Lung microvascular endothelial cell (primary cell): ENCODE measurements at regions not wholly inside any gene's neighbourhood (a gene's known extent, or its start where the extent isn't known, plus 50 kb on each side); places are given as distances from the start of the nearest gene placed in this dataset.

Source experiments
- DNase-seq, 2 donors: peaks; one replicate each; pipeline versions ENCODE4 v3.0.0 to v3.0.0-alpha.2; 2010; ENCODE audit warnings: low read depth in 2 of 2

DNA sequence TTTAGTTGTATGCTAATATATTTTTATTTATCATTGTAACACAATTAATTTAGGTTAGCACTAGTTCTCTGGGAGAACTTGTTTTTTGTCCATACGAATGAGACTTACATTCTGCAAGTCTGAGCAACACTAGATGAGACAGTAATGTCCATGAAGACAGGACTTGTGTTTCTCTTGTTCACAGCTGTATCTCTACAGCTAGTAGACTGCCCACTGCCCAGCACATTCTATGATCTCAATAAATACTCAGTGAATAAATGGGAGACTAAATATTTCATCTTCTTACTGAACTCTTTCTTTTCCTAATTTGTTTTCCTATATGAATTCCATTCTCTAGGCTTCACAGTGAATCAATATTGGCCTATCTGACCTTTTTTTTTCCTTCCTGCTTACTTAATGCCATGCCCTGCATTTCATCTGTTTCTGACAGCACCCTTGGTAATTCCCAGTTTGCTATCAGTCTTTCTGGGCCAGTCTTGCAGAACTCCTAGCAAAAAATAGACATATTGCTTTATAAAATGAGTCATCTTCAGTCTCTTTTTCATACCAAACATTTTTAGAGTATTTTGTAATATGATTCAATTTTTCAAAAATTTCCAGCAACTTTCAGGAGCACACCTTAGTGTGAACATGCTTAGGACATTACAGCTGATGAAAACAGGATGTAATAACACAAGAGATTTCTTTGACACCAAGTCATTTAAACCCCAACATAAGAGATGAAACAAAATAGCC lies 185.5 kb upstream of the ATP2B1 start:
- peak in 1 of 2 donors; percentile 3 for DNase-seq

DNA sequence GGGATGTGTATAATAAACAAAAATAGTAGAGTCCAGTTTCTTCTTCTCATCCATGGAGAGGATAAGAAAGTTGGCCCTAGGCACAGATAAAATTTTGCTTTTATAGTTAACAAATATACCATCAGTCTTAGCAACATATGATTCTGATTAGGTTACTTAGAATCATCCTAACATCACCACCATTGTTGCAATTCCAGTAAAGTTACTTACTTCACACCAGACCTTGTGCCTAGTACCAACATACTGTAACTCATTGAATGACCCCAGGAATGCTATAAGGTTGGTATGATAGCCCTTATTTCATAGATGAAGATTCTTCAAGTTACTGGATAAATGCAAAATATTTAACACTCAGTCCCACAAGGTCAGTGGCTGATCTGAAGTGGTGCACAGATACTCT lies 183.8 kb upstream of the ATP2B1 start:
- no peak for DNase-seq

GRCh38 chr12:89891933-89892332 lies 183.3 kb upstream of the ATP2B1 start:
- no peak for DNase-seq

DNA sequence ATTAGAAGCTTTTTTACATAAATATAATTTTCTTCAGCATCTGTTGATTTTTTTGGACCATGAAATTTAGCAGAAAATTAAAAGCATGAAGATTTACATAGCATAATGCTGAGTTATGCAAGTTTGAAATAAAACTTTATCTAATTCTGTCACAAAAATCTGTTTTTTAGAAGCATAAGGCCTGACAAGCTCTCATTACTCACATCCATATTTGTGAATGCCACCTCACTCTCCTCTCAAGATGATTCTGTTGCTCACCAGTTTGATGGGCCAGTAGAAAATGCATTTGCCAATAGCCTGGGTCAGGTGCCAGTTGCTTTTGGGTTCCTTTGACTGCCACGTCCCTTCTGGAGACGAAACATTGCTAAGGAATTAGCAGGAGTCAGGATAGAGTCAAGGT lies 181.5 kb upstream of the ATP2B1 start:
- no peak for DNase-seq

GRCh38 chr12:89889062-89889461 lies 180.4 kb upstream of the ATP2B1 start:
- no peak for DNase-seq

- DNase-seq: no peak
Measured at GRCh38 chr12:89884952-89885351, 176.3 kb upstream of the ATP2B1 start.

DNA sequence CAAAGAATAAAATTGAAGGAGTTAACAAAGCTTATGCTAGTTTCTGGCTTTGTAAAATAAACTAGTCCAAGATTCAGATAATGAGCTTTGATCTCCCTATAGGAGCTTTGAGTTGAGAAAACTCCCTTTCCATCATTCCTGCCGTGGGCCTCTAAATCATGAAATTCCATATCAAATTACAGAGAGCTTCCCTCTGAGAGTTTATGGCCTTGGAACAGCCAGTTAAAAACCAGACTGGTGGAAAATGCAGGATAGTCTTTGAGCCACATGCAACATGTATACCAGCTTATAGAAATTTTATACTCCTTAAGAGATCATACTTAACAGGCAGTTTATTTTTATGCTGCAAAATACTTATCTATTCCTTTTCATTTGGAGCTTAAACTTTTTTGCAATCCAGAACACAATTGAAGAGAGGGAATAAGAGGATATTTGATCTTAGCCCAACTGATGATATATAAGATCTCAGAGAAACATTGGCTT lies 175.8 kb upstream of the ATP2B1 start:
- no peak for DNase-seq

DNA sequence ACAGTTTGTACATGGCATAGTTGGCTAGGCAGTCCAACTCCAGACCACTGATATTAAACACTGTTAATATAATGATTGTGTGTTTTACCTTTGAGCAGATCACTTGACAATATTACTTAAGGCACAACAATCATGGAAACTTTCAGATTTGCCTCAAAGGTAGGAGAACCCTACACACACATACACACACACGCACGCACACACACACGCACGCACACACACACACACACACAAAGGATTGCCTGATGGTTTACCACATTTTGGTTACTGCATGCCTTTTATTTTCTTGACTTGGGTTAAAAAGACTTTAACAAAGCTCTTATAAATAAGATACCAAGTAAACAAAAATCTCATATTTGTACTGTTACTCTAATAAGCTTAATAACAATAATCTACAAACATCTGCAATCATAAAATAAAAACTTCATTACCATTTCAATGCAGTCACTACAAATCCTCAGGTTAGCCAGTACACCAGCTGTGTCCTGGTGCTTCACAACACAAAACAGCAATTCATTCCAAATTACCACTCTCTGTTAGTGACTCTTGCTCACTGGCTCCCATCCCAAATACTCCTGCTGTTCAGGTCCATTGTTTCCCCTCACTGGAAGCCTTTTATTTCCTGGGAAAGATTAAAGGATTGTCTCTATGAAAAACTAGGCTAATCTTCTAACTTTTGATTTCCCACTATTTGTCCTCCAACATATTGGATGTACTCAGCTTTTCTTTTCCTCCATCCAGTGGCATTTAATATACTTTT lies 175.2 kb upstream of the ATP2B1 start:
- DNase-seq: peak; percentile 33 to 67

DNA sequence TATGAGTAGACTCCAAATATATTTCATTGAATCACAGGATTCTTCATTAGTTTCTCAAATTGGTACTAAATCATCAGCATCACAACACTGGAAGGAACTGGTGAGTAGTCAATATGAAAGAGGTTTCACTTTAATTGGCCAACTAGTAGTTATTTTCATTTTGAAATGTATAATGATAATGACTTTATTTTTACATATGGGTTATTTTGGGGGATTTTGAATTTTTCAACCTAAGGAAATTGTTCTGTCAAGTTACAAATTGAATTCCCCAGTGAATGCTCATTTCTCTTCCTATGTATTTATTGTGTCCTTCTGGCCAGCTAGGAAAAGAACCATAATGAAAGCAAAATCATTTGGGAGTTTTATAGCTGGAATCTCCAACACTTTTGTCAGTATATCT lies 174.2 kb upstream of the ATP2B1 start:
- DNase-seq: no peak

GRCh38 chr12:89882050-89882449 lies 173.4 kb upstream of the ATP2B1 start:
- no peak for DNase-seq

DNA sequence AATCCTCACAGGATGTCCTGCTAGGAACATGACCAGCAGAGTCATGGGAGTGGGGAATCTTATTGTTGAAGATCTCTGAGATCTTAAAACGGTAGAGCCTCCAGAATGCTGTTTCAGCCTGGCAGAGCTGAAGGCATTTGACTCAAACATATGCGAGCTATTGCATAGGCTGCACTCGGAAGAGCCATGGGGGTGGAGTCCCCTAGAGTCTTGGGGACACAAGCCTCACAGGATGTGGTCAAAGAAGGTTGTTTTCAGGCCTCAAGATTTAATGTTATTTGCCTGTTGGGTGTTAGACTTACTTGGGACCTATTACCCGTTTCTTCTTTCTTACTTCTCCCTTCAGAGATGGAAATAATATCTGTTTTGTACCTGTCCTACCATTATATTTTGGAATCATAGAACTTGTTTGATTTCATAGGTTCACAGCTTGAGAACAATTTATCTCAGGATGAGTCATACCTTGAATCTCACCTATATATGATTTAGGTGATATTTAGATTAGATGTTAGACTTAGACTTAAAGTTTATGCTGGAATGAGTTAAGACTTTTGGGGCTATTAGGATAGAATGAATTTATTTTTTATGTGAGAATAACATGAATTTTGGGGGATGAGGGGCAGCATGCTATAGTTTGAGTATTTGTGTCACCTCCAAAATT lies 172.2 kb upstream of the ATP2B1 start:
- no peak for DNase-seq

GRCh38 chr12:89879766-89880165 lies 171.1 kb upstream of the ATP2B1 start:
- no peak for DNase-seq

- no peak for DNase-seq
Measured at GRCh38 chr12:89878950-89879349, 170.3 kb upstream of the ATP2B1 start.

- no peak for DNase-seq
Measured at GRCh38 chr12:89878327-89878726, 169.7 kb upstream of the ATP2B1 start.

DNA sequence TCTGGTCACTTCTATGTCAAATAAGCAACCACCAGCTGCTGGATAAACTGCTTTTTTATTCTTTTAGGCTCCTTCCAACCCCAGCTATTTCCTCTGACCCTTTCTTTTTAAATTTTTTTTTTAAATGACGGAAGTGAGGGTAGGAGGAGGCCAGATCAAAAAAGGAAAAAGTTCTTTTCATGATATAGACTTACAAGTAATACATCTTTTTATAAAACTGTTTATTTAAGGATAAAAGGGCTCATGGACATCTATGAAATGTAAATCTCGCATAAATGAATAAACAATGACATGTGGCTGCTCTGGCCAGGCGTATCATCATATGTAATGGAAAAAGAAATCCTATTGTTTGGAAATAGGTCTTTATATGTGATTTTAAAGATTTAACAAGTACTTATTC lies 169.0 kb upstream of the ATP2B1 start:
- no peak for DNase-seq

- DNase-seq: no peak
Measured at GRCh38 chr12:89877136-89877535, 168.5 kb upstream of the ATP2B1 start.

DNA sequence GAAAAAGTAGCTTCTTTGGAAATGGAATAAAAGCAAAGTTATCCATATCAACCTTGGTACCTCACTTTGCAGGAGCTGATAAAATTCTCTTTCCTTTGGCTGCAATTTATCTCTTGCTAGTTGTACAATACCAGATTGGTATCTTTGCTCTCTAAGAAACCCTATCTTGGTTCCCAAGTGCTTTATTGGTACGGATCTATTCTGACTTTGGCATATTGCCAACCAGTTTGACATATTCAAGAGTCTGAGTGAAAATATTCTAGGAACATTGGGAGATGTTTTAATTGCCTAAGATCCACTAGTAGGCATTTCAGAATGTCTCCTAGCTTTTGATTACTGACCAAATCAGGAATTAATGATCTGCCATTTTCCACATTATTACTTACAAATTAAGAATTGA lies 167.2 kb upstream of the ATP2B1 start:
- no peak for DNase-seq

GRCh38 chr12:89875225-89875624 lies 166.6 kb upstream of the ATP2B1 start:
- DNase-seq: no peak

- no peak for DNase-seq
Measured at GRCh38 chr12:89874146-89874545, 165.5 kb upstream of the ATP2B1 start.

GRCh38 chr12:89873745-89874144 lies 165.1 kb upstream of the ATP2B1 start:
- DNase-seq: peak in 1 of 2 donors; percentile 60

GRCh38 chr12:89872922-89873630 lies 164.4 kb upstream of the ATP2B1 start:
- DNase-seq: no peak
